ENCODE measurements at regions not wholly inside any gene's neighbourhood (a gene's known extent, or its start where the extent isn't known, plus 50 kb on each side); places are given as distances from the start of the nearest gene placed in this dataset.

- Histone ChIP-seq H2AFZ (ENCODE audit: low read length) (no peak overlapping the region), H3K56ac (replicated peaks; ENCODE audit: insufficient read length, low read depth, low read length) (no peak overlapping the region), H2BK12ac (ENCODE audit: low read depth, low read length) (no peak overlapping the region), H3K9me3 (ENCODE audit: insufficient read depth in 2 of 2, low read depth in 1 of 2, low read length in 1 of 2) (no peaks in the 10 kb centered on the region), H3K27me3 (replicated peaks in 1 of 4; ENCODE audit: control insufficient read depth in 3 of 4, extremely low read depth in 1 of 4, insufficient read depth in 3 of 4, low read length in 3 of 4) (no peaks in the 10 kb centered on the region), H4K8ac (ENCODE audit: extremely low read depth, insufficient read depth, low read length) (no peak overlapping the region), H2AK5ac (ENCODE audit: low read depth, low read length) (no peak overlapping the region), H2BK120ac (replicated peaks; ENCODE audit: low read depth, low read length) (no peak overlapping the region), H3K23me2 (ENCODE audit: low read depth, low read length) (no peaks in the 10 kb centered on the region; the same call in 1 of the 2 replicates), H2BK5ac (ENCODE audit: low read depth, low read length) (no peak overlapping the region), H3K14ac (ENCODE audit: insufficient read length) (no peak overlapping the region), H3K9ac (replicated peaks in 1 of 4; ENCODE audit: extremely low read depth in 1 of 4, low read depth in 3 of 4, low read length in 3 of 4) (no peak overlapping the region), H3K18ac (ENCODE audit: extremely low read depth, low read length) (no peak overlapping the region), H3K4ac (replicated peaks; ENCODE audit: insufficient read length, low read depth, low read length) (no peak overlapping the region), H4K20me1 (replicated peaks in 1 of 2; ENCODE audit: control insufficient read depth in 1 of 2, insufficient read depth in 2 of 2, low read length in 2 of 2) (no peaks in the 10 kb centered on the region), H2BK15ac (ENCODE audit: low read length) (no peak overlapping the region), H4K5ac (ENCODE audit: insufficient read length, low read depth, low read length) (no peak overlapping the region), H3K4me2 (ENCODE audit: insufficient read depth in 1 of 2, low read depth in 2 of 2, low read length in 2 of 2) (no peak overlapping the region), H3K79me1 (ENCODE audit: low read depth, low read length) (no peaks in the 10 kb centered on the region), H3K79me2 (ENCODE audit: control insufficient read depth in 1 of 2, insufficient read depth in 2 of 2, low read length in 2 of 2) (no peaks in the 10 kb centered on the region), H4K91ac (replicated peaks; ENCODE audit: insufficient read length, low read length) (no peak overlapping the region), H3K23ac (ENCODE audit: insufficient read length) (no peak overlapping the region), H2BK20ac (ENCODE audit: low read length) (no peak overlapping the region), H3K4me1 (replicated peaks in 1 of 4; ENCODE audit: control insufficient read depth in 3 of 4, insufficient read depth in 4 of 4, low read length in 3 of 4) (no peaks in the 10 kb centered on the region), H3K4me3 (ENCODE audit: extremely low read depth in 1 of 4, insufficient read depth in 2 of 4, low read depth in 3 of 4, low read length in 4 of 4) (no peak overlapping the region), H3K36me3 (ENCODE audit: control insufficient read depth in 2 of 4, insufficient read depth in 4 of 4, low read length in 3 of 4) (no peaks in the 10 kb centered on the region), H3K27ac (ENCODE audit: low read depth, low read length) (no peak overlapping the region)
- DNase-seq (ENCODE audit: low read depth in 1 of 2, low spot score in 2 of 2) (no peak), FAIRE-seq (no peak)
- 100% methylated on average over 5 of the region's 6 CpGs; no CpG with 5 or more reads in 1 of the 2 experiments for WGBS, 2 experiments (ENCODE audit: extremely low coverage in 1 of 2, insufficient coverage in 1 of 2, insufficient read length in 1 of 2, insufficient replicate concordance in 2 of 2, low coverage in 1 of 2, low lambda C conversion rate in 2 of 2, missing lambda C conversion rate in 1 of 2)
- POLR2A ChIA-PET (ENCODE audit: partially characterized antibody): no interaction called here
- CTCF ChIA-PET (ENCODE audit: partially characterized antibody): interaction anchor here (0.6 to 1.0 kb wide), 2 partner anchors 15 to 1880 kb away, joined by 3 read pairs; no protein-coding TSS in a partner anchor
- TF ChIP-seq KDM1A (IDR thresholded peaks at IDR 0.05; ENCODE audit: borderline replicate concordance, low read length) (no peak), TCF12 (IDR thresholded peaks at IDR 0.05; ENCODE audit: low read depth, low read length) (no peak), EGR1 (IDR thresholded peaks at IDR 0.05; ENCODE audit: borderline replicate concordance, low read depth, low read length) (no peak), KDM5A (IDR thresholded peaks at IDR 0.05; ENCODE audit: low read length) (no peak), POU5F1 (IDR thresholded peaks at IDR 0.05; ENCODE audit: low read depth, low read length) (no peak), GABPA (IDR thresholded peaks at IDR 0.05; ENCODE audit: borderline replicate concordance, insufficient read depth, low read length) (no peak), SRF (IDR thresholded peaks at IDR 0.05; ENCODE audit: low read depth, low read length) (no peak), CEBPB (IDR thresholded peaks at IDR 0.05; ENCODE audit: low read depth, low read length) (no peak), RFX5 (IDR thresholded peaks at IDR 0.05; ENCODE audit: borderline replicate concordance, low read depth, low read length) (no peak), GTF2F1 (IDR thresholded peaks at IDR 0.05; ENCODE audit: borderline replicate concordance, low read depth, low read length) (no peak), EZH2 (IDR thresholded peaks at IDR 0.05; ENCODE audit: low read depth, low read length, severe bottlenecking) (no peak)
These were observed 759.6 kb upstream of the TMEM132C start for GRCh38 chr12:127507341-127507740.
